ENCODE measurements at regions not wholly inside any gene's neighbourhood (a gene's known extent, or its start where the extent isn't known, plus 50 kb on each side); places are given as distances from the start of the nearest gene placed in this dataset.

- in situ Hi-C loops (cut with MboI; ENCODE audit: low pct_unique_long_range_greater_than_20kb, low sequenced_read_pairs, unreplicated experiment): no loop called here
- no peak for DNase-seq (ENCODE audit: low spot score)
- no peak for TF ChIP-seq CTCF (IDR thresholded peaks at IDR 0.05; ENCODE audit: extremely low read depth, insufficient read depth, missing control alignments)
These were observed 181.2 kb downstream of the FGF9 start for GRCh38 chr13:21852043-21852442.

DNA sequence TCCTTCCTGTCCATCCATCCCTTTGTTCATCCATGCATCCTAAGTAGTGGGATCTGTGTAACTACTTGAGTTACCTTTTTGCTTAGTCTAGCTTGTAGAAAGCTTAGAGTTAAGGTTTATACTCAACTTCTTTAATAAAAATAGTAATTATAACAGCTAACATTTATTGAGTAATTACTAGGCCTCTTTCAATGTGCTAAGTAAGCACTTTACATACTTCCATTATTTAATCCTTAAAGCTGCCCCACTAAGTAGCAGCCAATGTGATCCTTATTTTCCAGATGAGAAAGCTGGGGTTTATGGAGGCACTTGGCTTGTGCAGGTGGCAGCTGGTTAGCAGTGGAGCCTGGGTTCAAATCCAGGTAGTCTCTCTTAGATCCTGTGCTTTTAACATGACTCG lies 182.9 kb downstream of the FGF9 start:
- DNase-seq (ENCODE audit: low spot score): no peak
- TF ChIP-seq CTCF (IDR thresholded peaks at IDR 0.05; ENCODE audit: extremely low read depth, insufficient read depth, missing control alignments): no peak
- in situ Hi-C loops (cut with MboI; ENCODE audit: low pct_unique_long_range_greater_than_20kb, low sequenced_read_pairs, unreplicated experiment): no loop called here

GRCh38 chr13:21868823-21869222 lies 197.9 kb downstream of the FGF9 start:
- no peak for TF ChIP-seq CTCF (IDR thresholded peaks at IDR 0.05; ENCODE audit: extremely low read depth, insufficient read depth, missing control alignments)
- in situ Hi-C loops (cut with MboI; ENCODE audit: low pct_unique_long_range_greater_than_20kb, low sequenced_read_pairs, unreplicated experiment): no loop called here
- no peak for DNase-seq (ENCODE audit: low spot score)

DNA sequence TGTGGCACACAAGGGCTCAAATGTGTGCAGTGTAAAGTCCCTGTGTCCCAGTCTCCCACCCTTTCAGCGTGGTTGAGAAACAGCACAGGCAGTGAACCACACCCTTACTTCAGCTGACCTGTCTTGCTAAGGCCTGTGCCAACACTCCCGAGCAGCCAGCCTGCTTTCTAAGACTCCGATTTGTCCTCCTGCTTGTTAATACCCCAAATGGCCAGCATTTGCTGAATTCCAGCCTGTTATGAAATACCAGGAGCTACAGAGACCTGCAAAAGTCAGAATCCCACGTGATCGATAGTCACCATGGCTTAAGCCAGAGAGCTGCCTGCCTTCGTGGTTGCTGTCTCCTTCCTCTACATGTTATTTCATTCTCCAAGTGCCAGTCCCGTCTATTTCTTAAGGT lies 200.5 kb downstream of the FGF9 start:
- no peak for TF ChIP-seq CTCF (IDR thresholded peaks at IDR 0.05; ENCODE audit: extremely low read depth, insufficient read depth, missing control alignments)
- in situ Hi-C loops (cut with MboI; ENCODE audit: low pct_unique_long_range_greater_than_20kb, low sequenced_read_pairs, unreplicated experiment): no loop called here
- DNase-seq (ENCODE audit: low spot score): no peak

GRCh38 chr13:21871919-21872318 lies 201.0 kb downstream of the FGF9 start:
- in situ Hi-C loops (cut with MboI; ENCODE audit: low pct_unique_long_range_greater_than_20kb, low sequenced_read_pairs, unreplicated experiment): no loop called here
- DNase-seq (ENCODE audit: low spot score): no peak
- no peak for TF ChIP-seq CTCF (IDR thresholded peaks at IDR 0.05; ENCODE audit: extremely low read depth, insufficient read depth, missing control alignments)

GRCh38 chr13:21872795-21873194 lies 201.9 kb downstream of the FGF9 start:
- in situ Hi-C loops (cut with MboI; ENCODE audit: low pct_unique_long_range_greater_than_20kb, low sequenced_read_pairs, unreplicated experiment): no loop called here
- DNase-seq (ENCODE audit: low spot score): no peak

More at GRCh38 chr13:21872795-21873194, 201.9 kb downstream of the FGF9 start:
- TF ChIP-seq CTCF (IDR thresholded peaks at IDR 0.05; ENCODE audit: extremely low read depth, insufficient read depth, missing control alignments): no peak

Data from GM13977 (cell line).